ENCODE measurements at regions not wholly inside any gene's neighbourhood (a gene's known extent, or its start where the extent isn't known, plus 50 kb on each side); places are given as distances from the start of the nearest gene placed in this dataset.

DNA sequence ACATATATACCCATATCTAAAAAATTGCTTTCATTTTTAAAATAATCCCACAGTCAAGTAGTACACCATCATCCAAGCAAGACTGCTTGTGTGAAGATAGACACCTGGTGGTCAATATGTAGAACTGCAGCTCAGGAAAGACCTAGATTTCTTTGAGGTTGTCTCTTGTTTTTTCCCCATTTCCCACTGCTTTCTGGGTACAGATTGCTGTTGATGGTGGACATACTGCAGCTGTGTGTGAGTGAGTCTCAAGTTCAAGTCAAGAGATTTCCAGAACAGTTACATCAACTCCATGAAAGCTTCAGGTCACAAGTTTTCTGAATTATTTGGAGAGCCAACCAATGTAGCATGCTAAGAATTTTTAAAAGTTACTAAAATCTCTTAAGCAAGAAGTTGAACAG, 306.4 kb downstream of the DUSP10 start:
- Histone ChIP-seq H3K4me2 (replicated peaks; ENCODE audit: extremely low read depth, low read length, poor library complexity, severe bottlenecking) (no peak overlapping the region), H3K27me3 (ENCODE audit: control insufficient read depth in 2 of 2, insufficient read depth in 2 of 2, low read length in 2 of 2) (no peaks in the 10 kb centered on the region), H3K36me3 (replicated peaks in 1 of 2; ENCODE audit: control insufficient read depth in 1 of 2, insufficient read depth in 2 of 2, low read length in 2 of 2) (no peaks in the 10 kb centered on the region), H3K9ac (ENCODE audit: insufficient read depth, low read length, poor library complexity, severe bottlenecking) (no peak overlapping the region), H3K27ac (ENCODE audit: low read depth in 1 of 2, low read length in 2 of 2) (no peak overlapping the region), H2AFZ (ENCODE audit: insufficient read depth, low read depth, low read length, poor library complexity, severe bottlenecking) (peak overlapping the region; percentile 12), H3K4me1 (ENCODE audit: control insufficient read depth in 1 of 2, insufficient read depth in 2 of 2, low read length in 2 of 2) (peaks cover 5 to 7% of the 10 kb centered on the region in 2 donors), H3K4me3 (replicated peaks in 1 of 3; ENCODE audit: low read depth in 2 of 3, low read length in 3 of 3) (no peak overlapping the region), H3K9me3 (replicated peaks in 1 of 2; ENCODE audit: control insufficient read depth in 1 of 2, insufficient read depth in 1 of 2, low read length in 2 of 2) (no peaks in the 10 kb centered on the region), H4K20me1 (ENCODE audit: insufficient read depth, low read length) (no peaks in the 10 kb centered on the region), H3K79me2 (ENCODE audit: insufficient read depth, low read length) (no peaks in the 10 kb centered on the region)
- intact Hi-C loops (cut with micrococcal nuclease) = loop anchor here (10.0 kb wide), 2 partner anchors 561 to 621 kb away; partner anchors contain the start of gene HLX (in 1 of the 2)
- Mint-ChIP-seq H3K27ac (no peak overlapping the region), H3K27me3 (ENCODE audit: low read depth in 3 of 3) (peaks cover 0 to 2% (median 1%) of the 10 kb centered on the region in 3 donors), H3K4me3 (no peak overlapping the region), H3K9me3 (no peaks in the 10 kb centered on the region), H3K4me1 (peaks cover 15% of the 10 kb centered on the region), H3K36me3 (no peaks in the 10 kb centered on the region)
- DNase-seq = peak; percentile 22 to 60 (median 51)
- TF ChIP-seq, protein P1, sequence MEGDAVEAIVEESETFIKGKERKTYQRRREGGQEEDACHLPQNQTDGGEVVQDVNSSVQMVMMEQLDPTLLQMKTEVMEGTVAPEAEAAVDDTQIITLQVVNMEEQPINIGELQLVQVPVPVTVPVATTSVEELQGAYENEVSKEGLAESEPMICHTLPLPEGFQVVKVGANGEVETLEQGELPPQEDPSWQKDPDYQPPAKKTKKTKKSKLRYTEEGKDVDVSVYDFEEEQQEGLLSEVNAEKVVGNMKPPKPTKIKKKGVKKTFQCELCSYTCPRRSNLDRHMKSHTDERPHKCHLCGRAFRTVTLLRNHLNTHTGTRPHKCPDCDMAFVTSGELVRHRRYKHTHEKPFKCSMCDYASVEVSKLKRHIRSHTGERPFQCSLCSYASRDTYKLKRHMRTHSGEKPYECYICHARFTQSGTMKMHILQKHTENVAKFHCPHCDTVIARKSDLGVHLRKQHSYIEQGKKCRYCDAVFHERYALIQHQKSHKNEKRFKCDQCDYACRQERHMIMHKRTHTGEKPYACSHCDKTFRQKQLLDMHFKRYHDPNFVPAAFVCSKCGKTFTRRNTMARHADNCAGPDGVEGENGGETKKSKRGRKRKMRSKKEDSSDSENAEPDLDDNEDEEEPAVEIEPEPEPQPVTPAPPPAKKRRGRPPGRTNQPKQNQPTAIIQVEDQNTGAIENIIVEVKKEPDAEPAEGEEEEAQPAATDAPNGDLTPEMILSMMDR (IDR thresholded peaks at IDR 0.05) = peak; percentile 98

DNA sequence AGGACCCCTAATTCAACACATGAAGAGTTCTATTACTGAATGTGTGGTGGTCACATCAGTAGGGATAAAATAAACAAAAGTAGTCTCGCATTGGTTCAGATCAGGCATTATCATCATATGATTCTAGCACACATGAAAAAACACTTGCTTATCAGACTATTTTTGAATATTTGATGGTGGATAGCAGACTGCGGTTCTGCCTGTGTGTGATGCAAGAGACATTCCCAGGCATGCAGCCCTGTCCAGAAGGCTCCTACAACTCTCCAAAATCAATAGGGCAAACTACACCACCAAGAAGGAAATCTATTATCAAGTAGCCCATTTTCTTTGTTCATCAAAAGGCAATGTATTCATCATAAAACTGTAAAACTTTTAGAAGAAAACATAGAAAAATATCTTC, 304.7 kb downstream of the DUSP10 start:
- Histone ChIP-seq H4K20me1 (ENCODE audit: insufficient read depth, low read length) (no peaks in the 10 kb centered on the region), H3K36me3 (replicated peaks in 1 of 2; ENCODE audit: control insufficient read depth in 1 of 2, insufficient read depth in 2 of 2, low read length in 2 of 2) (no peaks in the 10 kb centered on the region), H3K4me1 (ENCODE audit: control insufficient read depth in 1 of 2, insufficient read depth in 2 of 2, low read length in 2 of 2) (peaks cover 5 to 7% of the 10 kb centered on the region in 2 donors), H3K4me2 (replicated peaks; ENCODE audit: extremely low read depth, low read length, poor library complexity, severe bottlenecking) (no peak overlapping the region), H3K27ac (ENCODE audit: low read depth in 1 of 2, low read length in 2 of 2) (no peak overlapping the region), H3K9me3 (replicated peaks in 1 of 2; ENCODE audit: control insufficient read depth in 1 of 2, insufficient read depth in 1 of 2, low read length in 2 of 2) (no peaks in the 10 kb centered on the region), H3K79me2 (ENCODE audit: insufficient read depth, low read length) (no peaks in the 10 kb centered on the region), H3K9ac (ENCODE audit: insufficient read depth, low read length, poor library complexity, severe bottlenecking) (no peak overlapping the region), H2AFZ (ENCODE audit: insufficient read depth, low read depth, low read length, poor library complexity, severe bottlenecking) (no peak overlapping the region), H3K4me3 (replicated peaks in 1 of 3; ENCODE audit: low read depth in 2 of 3, low read length in 3 of 3) (no peak overlapping the region), H3K27me3 (ENCODE audit: control insufficient read depth in 2 of 2, insufficient read depth in 2 of 2, low read length in 2 of 2) (no peaks in the 10 kb centered on the region)
- H3K27ac Mint-ChIP-seq = peak overlapping the region in 1 of 7 donors; percentile 69
- H3K9me3 Mint-ChIP-seq = no peaks in the 10 kb centered on the region
- no peaks in the 10 kb centered on the region for H3K27me3 Mint-ChIP-seq (ENCODE audit: low read depth in 3 of 3)
- no peak overlapping the region for H3K4me3 Mint-ChIP-seq
- no peaks in the 10 kb centered on the region for H3K36me3 Mint-ChIP-seq
- TF ChIP-seq, protein P1 (IDR thresholded peaks at IDR 0.05) = no peak
- no CpG with 5 or more reads among the region's 2 CpGs for WGBS (ENCODE audit: insufficient coverage)
- intact Hi-C loops (cut with micrococcal nuclease) = loop anchor here (10.0 kb wide), 2 partner anchors 562 to 622 kb away; partner anchors contain the start of gene HLX (in 1 of the 2)
- DNase-seq = no peak
- peaks cover 18% of the 10 kb centered on the region for H3K4me1 Mint-ChIP-seq

Data from CD14-positive monocyte (primary cell).